Mucosa of descending colon (tissue), 3 donors: ENCODE measurements at regions not wholly inside any gene's neighbourhood (a gene's known extent, or its start where the extent isn't known, plus 50 kb on each side); places are given as distances from the start of the nearest gene placed in this dataset.
A peak's percentile ranks its signal among the peaks of the same experiment; 100 is the strongest.

Experiments used
- ATAC-seq: fragments of 200-7000 bp; cut with Tn5 transposase; one replicate; pipeline ENCODE4 v1.9.1; 2020; ENCODE audit warnings: mild to moderate bottlenecking, moderate library complexity
- DNase-seq, 3 donors: peaks; one replicate each; pipeline ENCODE4 v3.0.0-alpha.2; 2020
- H3K36me3 ChIP-seq: fragments of 200-600 bp; one replicate; pipeline ENCODE4 v1.8.0; 2021; ENCODE audit warnings: low read depth, mild to moderate bottlenecking
- H3K4me1 ChIP-seq: fragments of 200-600 bp; one replicate; pipeline ENCODE4 v1.8.0; 2021; ENCODE audit warnings: low read depth, mild to moderate bottlenecking
- H3K4me3 ChIP-seq: fragments of 200-600 bp; one replicate; pipeline ENCODE4 v1.8.0; 2021; ENCODE audit warnings: mild to moderate bottlenecking
- H3K9me3 ChIP-seq: fragments of 200-600 bp; one replicate; pipeline ENCODE4 v1.8.0; 2021; ENCODE audit warnings: mild to moderate bottlenecking
- CTCF ChIP-seq: fragments of 200-600 bp; IDR thresholded peaks from one replicate; pipeline ENCODE4 v1.8.0; 2022; ENCODE audit warnings: antibody characterized with exemption, mild to moderate bottlenecking
- intact Hi-C, 2 donors: fragments of 100-400 bp; cut with DNase I in 1 of 2; cut with micrococcal nuclease in 1 of 2; formaldehyde crosslinking; loops; one replicate each; pipeline versions ENCODE4 v1.11.0 to v1.11.1; 2022; cut with DNase I, micrococcal nuclease
- donor health status: DM: no; HTN: no; CAD: no; lungs with moderate emphysema.
- donor health status: DM: no; HTN: no; CAD: no.
- donor health status: DM: no; HTN: yes; CAD: no.

- intact Hi-C loops: no loop called here
- DNase-seq (no peak), ATAC-seq (no peak)
- H3K4me1 ChIP-seq: no peaks in the 10 kb centered on the region
- H3K4me3 ChIP-seq: no peak overlapping the region
- H3K9me3 ChIP-seq: peaks cover 5% of the 10 kb centered on the region
- no peak for TF ChIP-seq CTCF
- no peaks in the 10 kb centered on the region for H3K36me3 ChIP-seq
Observed at GRCh38 chr5:166163996-166164610, 2127.3 kb upstream of the WWC1 start.

GRCh38 chr5:166165596-166165995 lies 2125.8 kb upstream of the WWC1 start:
- TF ChIP-seq CTCF: no peak
- no peaks in the 10 kb centered on the region for H3K4me1 ChIP-seq
- H3K4me3 ChIP-seq: no peak overlapping the region
- ATAC-seq: no peak
- H3K36me3 ChIP-seq: no peaks in the 10 kb centered on the region
- peaks cover 5% of the 10 kb centered on the region for H3K9me3 ChIP-seq
- intact Hi-C loops: no loop called here
- no peak for DNase-seq

GRCh38 chr5:166166071-166166470 lies 2125.4 kb upstream of the WWC1 start:
- Histone ChIP-seq H3K4me1 (no peaks in the 10 kb centered on the region), H3K36me3 (no peaks in the 10 kb centered on the region), H3K9me3 (peaks cover 5% of the 10 kb centered on the region), H3K4me3 (no peak overlapping the region)
- no peak for TF ChIP-seq CTCF
- no peak for ATAC-seq
- intact Hi-C loops: no loop called here
- DNase-seq: no peak

- DNase-seq: no peak
Observed at GRCh38 chr5:166172597-166172996, 2118.8 kb upstream of the WWC1 start.

GRCh38 chr5:166178411-166179080 lies 2112.9 kb upstream of the WWC1 start:
- TF ChIP-seq CTCF: no peak
- Histone ChIP-seq H3K4me1 (no peaks in the 10 kb centered on the region), H3K36me3 (no peaks in the 10 kb centered on the region), H3K9me3 (peaks cover 9% of the 10 kb centered on the region), H3K4me3 (no peak overlapping the region)
- intact Hi-C loops: no loop called here
- no peak for DNase-seq
- peak; percentile 12 for ATAC-seq

More at GRCh38 chr5:166172597-166172996, 2118.8 kb upstream of the WWC1 start:
- Histone ChIP-seq H3K4me1 (no peaks in the 10 kb centered on the region), H3K4me3 (no peak overlapping the region), H3K36me3 (no peaks in the 10 kb centered on the region), H3K9me3 (peaks cover 6% of the 10 kb centered on the region)
- intact Hi-C loops: no loop called here
- ATAC-seq: no peak
- no peak for TF ChIP-seq CTCF
